GM23248 (cell line): ENCODE measurements at regions not wholly inside any gene's neighbourhood (a gene's known extent, or its start where the extent isn't known, plus 50 kb on each side); places are given as distances from the start of the nearest gene placed in this dataset.

Source experiments
- DNase-seq: peaks from one replicate; pipeline ENCODE4 v3.0.0-alpha.2; 2015
- H2AFZ ChIP-seq: fragments of 200-600 bp; sonication (generic); 2 replicates; pipeline ENCODE4 v1.6.1; 2016; ENCODE audit warnings: antibody characterized with exemption
- H3F3A ChIP-seq: fragments of 200-600 bp; sonication (generic); 2 replicates; pipeline ENCODE4 v1.6.1; 2016; ENCODE audit warnings: mild to moderate bottlenecking, antibody characterized with exemption, mixed run types; ENCODE audit not compliant: insufficient read depth
- H3K27ac ChIP-seq: fragments of 200-600 bp; sonication (generic); 2 replicates; pipeline ENCODE4 v1.5.1; 2016; ENCODE audit warnings: mild to moderate bottlenecking
- H3K27me3 ChIP-seq: fragments of 200-600 bp; sonication (generic); replicated peaks from 2 replicates; pipeline ENCODE4 v1.6.1; 2016; ENCODE audit warnings: mild to moderate bottlenecking; ENCODE audit not compliant: insufficient read depth
- H3K36me3 ChIP-seq: fragments of 200-600 bp; sonication (generic); 2 replicates; pipeline ENCODE4 v1.6.1; 2016; ENCODE audit warnings: low read depth, mild to moderate bottlenecking
- H3K4me1 ChIP-seq: fragments of 200-600 bp; sonication (generic); 2 replicates; pipeline ENCODE4 v1.6.1; 2016; ENCODE audit warnings: mild to moderate bottlenecking; ENCODE audit not compliant: insufficient read depth
- H3K4me2 ChIP-seq: fragments of 200-600 bp; sonication (generic); one replicate; pipeline ENCODE4 v1.6.1; 2016; ENCODE audit warnings: mild to moderate bottlenecking; ENCODE audit not compliant: unreplicated experiment
- H3K4me3 ChIP-seq: fragments of 200-600 bp; sonication (generic); 2 replicates; pipeline ENCODE4 v1.5.1; 2016; ENCODE audit warnings: mild to moderate bottlenecking
- H3K79me2 ChIP-seq: fragments of 200-600 bp; sonication (generic); 2 replicates; pipeline ENCODE4 v1.6.1; 2016; ENCODE audit warnings: mild to moderate bottlenecking; ENCODE audit not compliant: insufficient read depth
- H3K9ac ChIP-seq: fragments of 200-600 bp; sonication (generic); 2 replicates; pipeline ENCODE4 v1.6.1; 2016; ENCODE audit warnings: mild to moderate bottlenecking
- H3K9me2 ChIP-seq: fragments of 200-600 bp; sonication (generic); 2 replicates; pipeline ENCODE4 v1.6.1; 2016; ENCODE audit warnings: mixed run types, mild to moderate bottlenecking, moderate library complexity; ENCODE audit not compliant: insufficient read depth
- H3K9me3 ChIP-seq: fragments of 200-600 bp; sonication (generic); one replicate; pipeline ENCODE4 v1.6.1; 2017; ENCODE audit warnings: low read depth
- H4K20me1 ChIP-seq: fragments of 200-600 bp; sonication (generic); 2 replicates; pipeline ENCODE4 v1.6.0; 2016; ENCODE audit not compliant: insufficient read depth
- EZH2 ChIP-seq: fragments of 200-600 bp; sonication (generic); IDR thresholded peaks from 2 replicates; pipeline ENCODE4 v1.6.1; 2018; ENCODE audit warnings: antibody characterized with exemption, mild to moderate bottlenecking; ENCODE audit not compliant: insufficient read depth, poor library complexity, severe bottlenecking
- EZH2phosphoT487 ChIP-seq: fragments of 200-600 bp; sonication (generic); IDR thresholded peaks from 2 replicates; pipeline ENCODE4 v1.6.1; 2018; ENCODE audit warnings: antibody characterized with exemption, moderate library complexity, mild to moderate bottlenecking, low read depth; ENCODE audit not compliant: insufficient read depth
- WGBS, 2 experiments: methylation state at CpG; one replicate each; pipeline ENCODE4 v1.1.6; 2015 to 2017; ENCODE audit warnings: low lambda C conversion rate in 2 of 2, low coverage in 1 of 2; ENCODE audit errors: missing lambda C conversion rate in 2 of 2; 5-methylcytosine and 5-hydroxymethylcytosine counted together
- in situ Hi-C: fragments of 300-500 bp; cut with MboI; formaldehyde crosslinking; loops from 2 replicates; pipeline ENCODE4 v1.15.0; 2020

DNA sequence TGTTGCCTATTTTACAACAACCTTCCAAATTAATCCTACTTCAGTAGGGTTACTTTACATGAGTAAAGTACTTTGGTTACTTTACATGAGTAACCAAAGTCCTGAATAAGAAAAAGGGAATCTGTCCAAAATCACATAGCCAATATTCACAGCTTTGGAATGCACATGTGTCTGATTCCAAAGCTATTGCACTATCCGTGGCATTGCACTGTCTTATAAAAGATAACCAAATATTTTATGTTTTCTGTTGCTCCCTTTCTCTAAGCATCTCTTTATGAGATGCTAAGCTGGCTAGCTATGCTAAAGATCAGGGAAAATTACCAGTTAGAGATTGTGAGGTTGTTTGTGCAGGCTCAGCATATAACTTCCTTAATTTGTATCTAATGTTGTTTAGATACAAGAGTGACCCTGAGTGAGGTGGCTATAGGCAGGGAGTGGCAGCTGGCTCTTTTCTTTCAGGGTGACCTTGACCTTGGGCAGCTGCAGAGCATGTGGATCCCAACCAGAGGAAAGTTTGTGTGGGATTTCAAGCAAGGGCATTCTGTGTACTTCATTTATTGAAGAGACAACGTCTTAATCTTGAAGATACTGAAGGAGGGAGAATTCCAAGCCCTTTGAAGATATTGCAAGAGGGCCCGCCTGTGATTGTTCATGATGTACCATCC lies 366.1 kb upstream of the ANKRD30A start:
- in situ Hi-C loops: no loop called here
- peak overlapping the region; percentile 24; the same call in 1 of the 2 replicates for H3K9ac ChIP-seq
- no peaks in the 10 kb centered on the region for H3K27me3 ChIP-seq
- H3K27ac ChIP-seq: peak overlapping the region; percentile 74
- H4K20me1 ChIP-seq: no peaks in the 10 kb centered on the region
- H3K4me1 ChIP-seq: peaks cover 26% of the 10 kb centered on the region
- no peaks in the 10 kb centered on the region for H3K79me2 ChIP-seq
- H3K9me2 ChIP-seq: no peaks in the 10 kb centered on the region
- H3K4me2 ChIP-seq: peak overlapping the region; percentile 65
- DNase-seq: peak; percentile 94
- WGBS, 2 experiments: 47 to 52% methylated on average over 3 of the region's 3 CpGs
- H3K9me3 ChIP-seq: no peaks in the 10 kb centered on the region
- peaks cover 24% of the 10 kb centered on the region for H3F3A ChIP-seq
- H3K36me3 ChIP-seq: no peaks in the 10 kb centered on the region
- H3K4me3 ChIP-seq: peak overlapping the region; percentile 18; the same call in 1 of the 2 replicates
- TF ChIP-seq EZH2: no peak
- no peak for TF ChIP-seq EZH2phosphoT487
- peak overlapping the region; percentile 42; the same call in 1 of the 2 replicates for H2AFZ ChIP-seq

DNA sequence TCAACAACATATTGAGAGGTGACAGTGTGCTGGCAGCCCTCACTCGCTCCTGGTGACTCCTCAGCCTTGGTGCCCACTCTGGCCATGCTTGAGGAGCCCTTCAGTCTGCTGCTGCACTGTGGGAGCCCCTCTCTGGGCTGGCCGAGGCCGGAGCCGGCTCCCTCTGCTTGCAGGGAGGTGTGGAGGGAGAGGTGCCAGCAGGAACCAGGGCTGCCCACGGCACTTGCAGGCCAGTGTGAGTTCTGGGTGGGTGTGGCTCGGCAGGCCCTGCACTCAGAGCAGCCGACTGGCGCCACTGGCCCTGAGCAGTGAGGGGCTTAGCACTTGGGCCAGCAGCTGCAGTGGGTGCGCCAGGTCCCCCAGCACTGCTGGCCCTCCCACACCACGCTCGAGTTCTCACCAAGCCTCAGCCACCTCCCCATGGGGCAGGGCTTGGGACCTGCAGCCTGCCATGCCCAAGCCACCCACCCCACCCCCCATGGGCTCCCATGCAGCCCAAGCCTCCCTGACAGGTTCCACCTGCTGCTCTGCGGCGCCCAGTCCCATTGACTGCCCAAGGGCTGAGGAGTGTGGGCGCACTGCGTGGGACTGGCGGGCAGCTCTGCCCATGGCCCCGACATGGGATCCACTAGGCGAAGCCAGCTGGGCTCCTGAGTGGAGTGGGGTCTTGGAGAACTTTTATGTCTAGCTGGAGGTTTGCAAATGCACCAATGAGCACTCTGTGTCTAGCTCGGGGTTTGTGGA lies 377.1 kb upstream of the ANKRD30A start:
- no peak overlapping the region for H3K4me2 ChIP-seq
- no peaks in the 10 kb centered on the region for H4K20me1 ChIP-seq
- peaks cover 4% of the 10 kb centered on the region; the same call in 1 of the 2 replicates for H3K4me1 ChIP-seq
- 72 to 80% methylated on average over 17 to 19 of the region's 19 CpGs for WGBS, 2 experiments
- in situ Hi-C loops: no loop called here
- H3K9ac ChIP-seq: no peak overlapping the region
- H3K4me3 ChIP-seq: no peak overlapping the region
- no peaks in the 10 kb centered on the region for H3K9me2 ChIP-seq
- no peaks in the 10 kb centered on the region for H3K9me3 ChIP-seq
- H3K27ac ChIP-seq: no peak overlapping the region
- H3K79me2 ChIP-seq: no peaks in the 10 kb centered on the region
- no peaks in the 10 kb centered on the region for H3F3A ChIP-seq
- TF ChIP-seq EZH2phosphoT487 (no peak), EZH2 (no peak)
- H3K36me3 ChIP-seq: no peaks in the 10 kb centered on the region
- DNase-seq: no peak
- H2AFZ ChIP-seq: no peak overlapping the region
- H3K27me3 ChIP-seq: no peaks in the 10 kb centered on the region

DNA sequence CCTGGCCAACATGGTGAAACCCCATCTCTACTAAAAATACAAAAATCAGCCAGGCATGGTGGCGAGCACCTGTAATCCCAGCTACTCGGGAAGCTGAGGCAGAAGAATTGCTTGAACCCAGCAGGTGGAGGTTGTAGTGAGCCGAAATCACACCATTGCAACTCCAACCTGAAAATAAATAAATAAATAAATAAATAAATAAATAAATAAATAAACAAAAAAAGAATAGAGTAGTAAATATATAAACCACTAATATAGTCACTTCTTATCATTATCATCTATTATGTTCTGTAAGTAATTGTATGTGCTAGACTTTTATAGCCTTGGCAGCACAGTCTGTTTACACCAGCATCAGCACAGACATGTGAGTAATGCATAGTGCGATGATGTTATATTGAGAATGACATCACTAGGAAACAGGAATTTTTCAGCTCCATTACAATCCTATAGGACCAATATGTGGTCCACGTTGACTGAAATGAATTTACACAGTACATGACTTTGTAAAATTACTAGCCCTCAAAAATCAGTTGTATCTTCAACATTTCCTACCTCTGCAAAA lies 385.4 kb upstream of the ANKRD30A start:
- Histone ChIP-seq H3K9ac (no peak overlapping the region), H3K9me3 (no peaks in the 10 kb centered on the region), H3K79me2 (no peaks in the 10 kb centered on the region), H3K36me3 (no peaks in the 10 kb centered on the region), H3F3A (peaks cover 12% of the 10 kb centered on the region), H3K9me2 (0 out of 2 replicates have a peak, but pooled peaks cover 3% of the 10 kb centered on the region), H3K4me1 (peaks cover 15% of the 10 kb centered on the region; the same call in 1 of the 2 replicates), H2AFZ (no peak overlapping the region), H4K20me1 (no peaks in the 10 kb centered on the region), H3K4me3 (no peak overlapping the region), H3K4me2 (no peak overlapping the region), H3K27ac (no peak overlapping the region), H3K27me3 (no peaks in the 10 kb centered on the region)
- WGBS, 2 experiments: 79 to 86% methylated on average over 5 of the region's 5 CpGs
- peak; percentile 25 for DNase-seq
- TF ChIP-seq EZH2: no peak
- TF ChIP-seq EZH2phosphoT487: no peak
- in situ Hi-C loops: no loop called here

DNA sequence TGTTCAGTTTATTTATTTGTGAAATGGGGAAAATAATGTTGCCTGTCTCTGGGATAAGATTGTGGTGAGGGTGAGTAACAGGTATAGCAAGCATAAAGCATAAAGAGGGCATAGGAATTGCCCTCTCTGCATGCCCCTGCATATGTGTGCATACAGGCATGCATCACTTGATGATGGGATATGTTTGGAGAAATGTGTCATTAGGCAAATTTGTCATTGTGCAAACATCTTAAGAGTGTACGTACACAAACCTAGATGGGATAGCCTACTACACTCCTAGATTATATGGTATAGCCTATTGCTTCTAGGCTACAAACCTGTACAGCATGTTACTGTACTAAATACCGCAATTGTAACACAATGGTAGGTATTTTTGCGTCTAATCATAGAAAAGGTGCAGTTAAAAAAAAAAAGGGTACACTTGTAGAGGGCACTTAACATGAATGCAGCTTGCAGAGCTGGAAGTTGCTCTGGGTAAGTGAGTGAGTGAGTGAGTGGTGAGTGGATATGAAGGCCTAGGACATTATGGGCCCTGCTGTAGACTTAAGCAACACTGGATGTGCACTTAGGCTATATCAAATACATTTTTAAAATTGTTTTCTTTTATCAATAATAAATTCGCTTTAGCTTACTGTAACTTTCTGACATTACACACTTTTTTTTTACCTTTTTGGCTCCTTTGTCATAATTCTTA lies 386.5 kb upstream of the ANKRD30A start:
- no peak overlapping the region for H3K4me3 ChIP-seq
- peaks cover 12% of the 10 kb centered on the region for H3F3A ChIP-seq
- WGBS, 2 experiments: 88 to 93% methylated on average over 4 of the region's 4 CpGs
- TF ChIP-seq EZH2phosphoT487: no peak
- TF ChIP-seq EZH2: no peak
- in situ Hi-C loops: no loop called here
- H3K36me3 ChIP-seq: no peaks in the 10 kb centered on the region
- H2AFZ ChIP-seq: no peak overlapping the region
- H4K20me1 ChIP-seq: no peaks in the 10 kb centered on the region
- 0 out of 2 replicates have a peak, but pooled peaks cover 3% of the 10 kb centered on the region for H3K9me2 ChIP-seq
- no peak overlapping the region for H3K27ac ChIP-seq
- peaks cover 15% of the 10 kb centered on the region; the same call in 1 of the 2 replicates for H3K4me1 ChIP-seq
- H3K9ac ChIP-seq: no peak overlapping the region
- H3K27me3 ChIP-seq: no peaks in the 10 kb centered on the region
- no peak overlapping the region for H3K4me2 ChIP-seq
- H3K79me2 ChIP-seq: no peaks in the 10 kb centered on the region
- DNase-seq: no peak
- no peaks in the 10 kb centered on the region for H3K9me3 ChIP-seq
